Femur (tissue), 1 donor: ENCODE measurements at regions not wholly inside any gene's neighbourhood (a gene's known extent, or its start where the extent isn't known, plus 50 kb on each side); places are given as distances from the start of the nearest gene placed in this dataset.
A peak's percentile ranks its signal among the peaks of the same experiment; 100 is the strongest.
"Not testable (repeated sequence)": the region's sequence is repeated elsewhere in the genome, so short reads cannot be mapped to it uniquely, and the experiment has no call there.

Source experiments
- DNase-seq: peaks from one replicate; pipeline ENCODE4 v3.0.0-alpha.2; 2017

- peak; percentile 89 for DNase-seq
Observed at GRCh38 chr2:44087036-44087713, 81.5 kb upstream of the PPM1B start.

GRCh38 chr2:44087714-44088092 lies 81.0 kb upstream of the PPM1B start:
- no peak for DNase-seq

GRCh38 chr2:44092519-44092918 lies 76.2 kb upstream of the PPM1B start:
- DNase-seq, result not testable (repeated sequence)

- no peak for DNase-seq
Observed at GRCh38 chr2:44093970-44094369, 74.7 kb upstream of the PPM1B start.

- DNase-seq, result no peak
Observed at GRCh38 chr2:44097322-44097907, 71.3 kb upstream of the PPM1B start.

- no peak for DNase-seq
Observed at GRCh38 chr2:44098050-44098449, 70.6 kb upstream of the PPM1B start.

GRCh38 chr2:44098891-44099290 lies 69.8 kb upstream of the PPM1B start:
- DNase-seq, result no peak

- DNase-seq, result peak; percentile 43
Observed at GRCh38 chr2:44100351-44100750, 68.3 kb upstream of the PPM1B start.

GRCh38 chr2:44101246-44101645 lies 67.4 kb upstream of the PPM1B start:
- no peak for DNase-seq

GRCh38 chr2:44102790-44103562 lies 65.7 kb upstream of the PPM1B start:
- DNase-seq, result no peak

GRCh38 chr2:44103639-44104038 lies 65.0 kb upstream of the PPM1B start:
- no peak for DNase-seq

GRCh38 chr2:44104855-44105271 lies 63.8 kb upstream of the PPM1B start:
- DNase-seq, result no peak

GRCh38 chr2:44106509-44106908 lies 62.2 kb upstream of the PPM1B start:
- DNase-seq, result not testable (repeated sequence)

- no peak for DNase-seq
Observed at GRCh38 chr2:44107086-44107740, 61.5 kb upstream of the PPM1B start.

- no peak for DNase-seq
Observed at GRCh38 chr2:44107974-44108373, 60.7 kb upstream of the PPM1B start.

GRCh38 chr2:44109166-44109565 lies 59.5 kb upstream of the PPM1B start:
- no peak for DNase-seq

- no peak for DNase-seq
Observed at GRCh38 chr2:44110444-44110843, 58.2 kb upstream of the PPM1B start.

- DNase-seq, result no peak
Observed at GRCh38 chr2:44112096-44112495, 56.6 kb upstream of the PPM1B start.

GRCh38 chr2:44116319-44116718 lies 52.4 kb upstream of the PPM1B start:
- DNase-seq, result no peak

GRCh38 chr2:44118257-44118656 lies 50.4 kb upstream of the PPM1B start:
- no peak for DNase-seq
